Heart left ventricle (tissue), 13 donors: ENCODE measurements at regions not wholly inside any gene's neighbourhood (a gene's known extent, or its start where the extent isn't known, plus 50 kb on each side); places are given as distances from the start of the nearest gene placed in this dataset.

ENCODE experiments used
- CTCF ChIP-seq, 12 donors: fragments of 200-600 bp; sonication (generic) in 4 of 12; IDR thresholded peaks; one replicate each; pipeline versions ENCODE4 v1.5.0 to v1.8.0; 2018 to 2022; ENCODE audit warnings: antibody characterized with exemption in 12 of 12, mild to moderate bottlenecking in 5 of 12
- POLR2A ChIP-seq, 2 donors: fragments of 450-650 bp; IDR thresholded peaks; one replicate each; pipeline ENCODE4 v1.6.1; 2017; ENCODE audit warnings: antibody characterized with exemption in 2 of 2, mild to moderate bottlenecking in 2 of 2, moderate library complexity in 2 of 2
- donor health status: ischemic (EF 13 %, LVEDD 7.1; RV severe dilation, severe dysfunction).
- donor health status: DM: no; HTN: yes; CAD: no.
- donor health status: DM: no; HTN: no; CAD: no.
- donor health status: ischemic (EF 25% LVEDD 6.9; RV normal size, moderate dysfunction).
- donor health status: ischemic (EF 25% LVEDD 5.7; RV mildly dilated, moderate dysfunction).
- donor health status: ischemic (EF 35%, LVEDD 5.7; RV mildly dilated, moderate dysfunction).
- donor health status: nonischemic (EF 11% LVEDD 7.7; RV severe dilation, severe dysfunction).
- donor health status: DM: yes; HTN: yes; CAD: no.
- donor health status: PGD.
- donor health status: ischemic (EF 29% LVEDD 5.4; RV normal size, mild dysfunction).
- donor health status: nonischemic (EF 23%, LVEDD 6.1; RV moderate dilation, normal function).

GRCh38 chr13:65631078-65631477, 1599.1 kb downstream of the PCDH9 start:
- TF ChIP-seq CTCF (IDR thresholded peaks at IDR 0.05) (no peak), POLR2A (IDR thresholded peaks at IDR 0.05) (no peak)
